DND-41 (cell line): ENCODE measurements at regions not wholly inside any gene's neighbourhood (a gene's known extent, or its start where the extent isn't known, plus 50 kb on each side); places are given as distances from the start of the nearest gene placed in this dataset.

Experiments used
- ATAC-seq: fragments of 200-7000 bp; cut with Tn5 transposase; 3 replicates; pipeline ENCODE4 v1.9.1; 2021; ENCODE audit warnings: low read depth; ENCODE audit not compliant: insufficient read depth
- DNase-seq: peaks from one replicate; pipeline ENCODE4 v3.0.0-alpha.2; 2020
- H2AFZ ChIP-seq: 2 replicates; pipeline ENCODE4 v1.6.0; 2012; ENCODE audit warnings: low read depth, low read length
- H3K27ac ChIP-seq: 2 replicates; pipeline ENCODE4 v1.5.1; 2012; ENCODE audit warnings: low read length, inconsistent platforms
- H3K27me3 ChIP-seq: fragments of 200-600 bp; sonication (generic); 2 replicates; pipeline ENCODE4 v1.6.0; 2012; ENCODE audit warnings: low read length, mild to moderate bottlenecking, inconsistent platforms; ENCODE audit not compliant: insufficient read depth, poor library complexity
- H3K36me3 ChIP-seq: 2 replicates; pipeline ENCODE4 v1.5.1; 2012; ENCODE audit warnings: low read length, inconsistent platforms; ENCODE audit not compliant: insufficient read depth
- H3K4me1 ChIP-seq: 2 replicates; pipeline ENCODE4 v1.5.1; 2012; ENCODE audit warnings: mild to moderate bottlenecking, low read length; ENCODE audit not compliant: insufficient read depth
- H3K4me2 ChIP-seq: 2 replicates; pipeline ENCODE4 v1.6.0; 2012; ENCODE audit warnings: mild to moderate bottlenecking, moderate library complexity, low read length, inconsistent platforms; ENCODE audit not compliant: insufficient read depth
- H3K4me3 ChIP-seq, 2 experiments: fragments of 200-600 bp in 1 of 2; shearing (Covaris generic) in 1 of 2; 2 replicates each; pipeline ENCODE4 v1.5.1; 2012 to 2016; ENCODE audit warnings: inconsistent platforms in 2 of 2, low read length in 2 of 2, mild to moderate bottlenecking in 2 of 2, low read depth in 1 of 2, moderate library complexity in 1 of 2
- H3K79me2 ChIP-seq: 2 replicates; pipeline ENCODE4 v1.6.0; 2012; ENCODE audit warnings: low read length, inconsistent platforms; ENCODE audit not compliant: insufficient read depth
- H3K9ac ChIP-seq: 2 replicates; pipeline ENCODE4 v1.6.0; 2012; ENCODE audit warnings: low read depth, mild to moderate bottlenecking, inconsistent platforms, low read length, moderate library complexity
- H3K9me3 ChIP-seq: 2 replicates; pipeline ENCODE4 v1.5.1; 2012; ENCODE audit warnings: low read length, moderate library complexity, mild to moderate bottlenecking, inconsistent platforms; ENCODE audit not compliant: insufficient read depth, severe bottlenecking
- H4K20me1 ChIP-seq: 2 replicates; pipeline ENCODE4 v1.6.0; 2012; ENCODE audit warnings: low read length; ENCODE audit not compliant: insufficient read depth
- EZH2 ChIP-seq: IDR thresholded peaks from 3 replicates; pipeline ENCODE4 v1.6.1; 2012; ENCODE audit warnings: borderline replicate concordance, low read depth, mild to moderate bottlenecking, moderate library complexity, low read length, inconsistent platforms; ENCODE audit not compliant: severe bottlenecking
- TF ChIP-seq, protein P1 (sequence below): IDR thresholded peaks from 2 replicates; pipeline ENCODE4 v1.5.1; 2012; ENCODE audit warnings: borderline replicate concordance, low read length, moderate library complexity, mild to moderate bottlenecking; ENCODE audit not compliant: poor library complexity, severe bottlenecking; ENCODE audit errors: extremely low read depth

DNA sequence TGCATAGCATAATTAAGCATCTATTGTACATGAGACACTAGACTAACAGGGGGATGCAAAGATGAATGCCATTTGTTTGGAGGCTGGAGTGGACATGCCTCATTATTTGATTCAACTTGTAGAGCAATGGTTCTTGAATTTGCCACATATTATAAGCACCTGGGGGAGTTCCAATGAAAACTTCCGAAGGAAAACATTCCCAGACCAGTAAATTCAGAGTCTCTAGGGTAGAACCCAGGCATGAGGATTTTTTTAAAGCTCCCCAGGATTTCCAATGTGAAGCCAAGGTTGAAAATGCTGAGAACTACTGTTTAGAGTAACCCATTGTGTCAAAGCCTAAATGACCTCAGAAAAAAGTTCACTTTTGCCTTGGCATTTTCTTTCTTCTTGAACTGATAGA lies 93.9 kb upstream of the ITGA1 start:
- H3K9me3 ChIP-seq: no peaks in the 10 kb centered on the region
- no peaks in the 10 kb centered on the region for H4K20me1 ChIP-seq
- no peak overlapping the region for H3K9ac ChIP-seq
- no peak for TF ChIP-seq EZH2
- TF ChIP-seq, protein P1, sequence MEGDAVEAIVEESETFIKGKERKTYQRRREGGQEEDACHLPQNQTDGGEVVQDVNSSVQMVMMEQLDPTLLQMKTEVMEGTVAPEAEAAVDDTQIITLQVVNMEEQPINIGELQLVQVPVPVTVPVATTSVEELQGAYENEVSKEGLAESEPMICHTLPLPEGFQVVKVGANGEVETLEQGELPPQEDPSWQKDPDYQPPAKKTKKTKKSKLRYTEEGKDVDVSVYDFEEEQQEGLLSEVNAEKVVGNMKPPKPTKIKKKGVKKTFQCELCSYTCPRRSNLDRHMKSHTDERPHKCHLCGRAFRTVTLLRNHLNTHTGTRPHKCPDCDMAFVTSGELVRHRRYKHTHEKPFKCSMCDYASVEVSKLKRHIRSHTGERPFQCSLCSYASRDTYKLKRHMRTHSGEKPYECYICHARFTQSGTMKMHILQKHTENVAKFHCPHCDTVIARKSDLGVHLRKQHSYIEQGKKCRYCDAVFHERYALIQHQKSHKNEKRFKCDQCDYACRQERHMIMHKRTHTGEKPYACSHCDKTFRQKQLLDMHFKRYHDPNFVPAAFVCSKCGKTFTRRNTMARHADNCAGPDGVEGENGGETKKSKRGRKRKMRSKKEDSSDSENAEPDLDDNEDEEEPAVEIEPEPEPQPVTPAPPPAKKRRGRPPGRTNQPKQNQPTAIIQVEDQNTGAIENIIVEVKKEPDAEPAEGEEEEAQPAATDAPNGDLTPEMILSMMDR: no peak
- H3K4me1 ChIP-seq: no peaks in the 10 kb centered on the region
- no peaks in the 10 kb centered on the region for H3K79me2 ChIP-seq
- ATAC-seq (no peak), DNase-seq (no peak)
- no peaks in the 10 kb centered on the region for H3K36me3 ChIP-seq
- no peak overlapping the region for H3K4me3 ChIP-seq
- no peak overlapping the region for H3K27ac ChIP-seq
- H2AFZ ChIP-seq: no peak overlapping the region
- H3K27me3 ChIP-seq: no peaks in the 10 kb centered on the region
- no peak overlapping the region for H3K4me2 ChIP-seq

- H3K9ac ChIP-seq: no peak overlapping the region
- no peak overlapping the region for H3K27ac ChIP-seq
- H3K4me3 ChIP-seq: no peak overlapping the region
- ATAC-seq: no peak
- TF ChIP-seq, protein P1: no peak
- TF ChIP-seq EZH2: no peak
- no peaks in the 10 kb centered on the region for H3K4me1 ChIP-seq
- no peaks in the 10 kb centered on the region for H3K79me2 ChIP-seq
- no peak overlapping the region for H2AFZ ChIP-seq
- H3K27me3 ChIP-seq: no peaks in the 10 kb centered on the region
- H4K20me1 ChIP-seq: no peaks in the 10 kb centered on the region
- no peaks in the 10 kb centered on the region for H3K9me3 ChIP-seq
- no peak overlapping the region for H3K4me2 ChIP-seq
- H3K36me3 ChIP-seq: no peaks in the 10 kb centered on the region
- DNase-seq: no peak
These were observed 93.1 kb upstream of the ITGA1 start for GRCh38 chr5:52694648-52695047.

- no peak overlapping the region for H3K9ac ChIP-seq
- peak overlapping the region; percentile 55 for H3K27ac ChIP-seq
- DNase-seq (no peak), ATAC-seq (peak; percentile 34; the same call in 1 of the 3 replicates)
- no peaks in the 10 kb centered on the region for H4K20me1 ChIP-seq
- TF ChIP-seq, protein P1: no peak
- TF ChIP-seq EZH2: no peak
- peaks cover 47% of the 10 kb centered on the region for H3K4me1 ChIP-seq
- H3K9me3 ChIP-seq: no peaks in the 10 kb centered on the region
- no peaks in the 10 kb centered on the region for H3K79me2 ChIP-seq
- H3K27me3 ChIP-seq: no peaks in the 10 kb centered on the region
- 0 out of 2 replicates have a peak overlapping the region, but pooled peaks have one; percentile 20 for H2AFZ ChIP-seq
- no peak overlapping the region for H3K4me3 ChIP-seq
- no peaks in the 10 kb centered on the region for H3K36me3 ChIP-seq
- no peak overlapping the region for H3K4me2 ChIP-seq
These were observed 84.8 kb upstream of the ITGA1 start for GRCh38 chr5:52702877-52703276.

- no peaks in the 10 kb centered on the region for H3K27me3 ChIP-seq
- DNase-seq: no peak
- H3K79me2 ChIP-seq: no peaks in the 10 kb centered on the region
- no peak overlapping the region for H3K4me2 ChIP-seq
- H3K36me3 ChIP-seq: no peaks in the 10 kb centered on the region
- no peaks in the 10 kb centered on the region for H3K9me3 ChIP-seq
- H3K4me3 ChIP-seq: no peak overlapping the region
- H2AFZ ChIP-seq: no peak overlapping the region
- no peak overlapping the region for H3K9ac ChIP-seq
- peaks cover 51% of the 10 kb centered on the region for H3K4me1 ChIP-seq
- ATAC-seq: no peak
- no peak overlapping the region; the same call in 1 of the 2 replicates for H3K27ac ChIP-seq
- TF ChIP-seq EZH2: no peak
- TF ChIP-seq, protein P1: no peak
- H4K20me1 ChIP-seq: no peaks in the 10 kb centered on the region
These were observed 84.4 kb upstream of the ITGA1 start for GRCh38 chr5:52703321-52703720.
